Neuronal stem cell (in vitro differentiated cells): ENCODE measurements at regions not wholly inside any gene's neighbourhood (a gene's known extent, or its start where the extent isn't known, plus 50 kb on each side); places are given as distances from the start of the nearest gene placed in this dataset.

ENCODE experiments used
- DNase-seq: peaks from one replicate; pipeline ENCODE4 v3.0.0-alpha.2; 2013; ENCODE audit warnings: low spot score
- H2AFZ ChIP-seq: one replicate; pipeline ENCODE4 v1.6.1; 2013; ENCODE audit warnings: mild to moderate bottlenecking, low read length, inconsistent platforms
- H2AK5ac ChIP-seq: 2 replicates; pipeline ENCODE4 v1.6.1; 2013; ENCODE audit warnings: low read depth, mild to moderate bottlenecking, inconsistent platforms, low read length, moderate library complexity, mixed read lengths
- H2BK120ac ChIP-seq: 2 replicates; pipeline ENCODE4 v1.6.1; 2013; ENCODE audit warnings: low read depth, mild to moderate bottlenecking, inconsistent platforms, low read length, moderate library complexity, mixed read lengths
- H2BK12ac ChIP-seq: one replicate; pipeline ENCODE4 v1.6.1; 2013; ENCODE audit warnings: low read length, inconsistent platforms
- H2BK15ac ChIP-seq: 2 replicates; pipeline ENCODE4 v1.6.1; 2013; ENCODE audit warnings: mild to moderate bottlenecking, low read length, inconsistent platforms, mixed read lengths
- H2BK5ac ChIP-seq: one replicate; pipeline ENCODE4 v1.6.1; 2013; ENCODE audit warnings: inconsistent platforms, mild to moderate bottlenecking, low read length, moderate library complexity
- H3K14ac ChIP-seq: one replicate; pipeline ENCODE4 v1.6.1; 2013; ENCODE audit warnings: low read length, inconsistent platforms
- H3K18ac ChIP-seq: 2 replicates; pipeline ENCODE4 v1.6.1; 2013; ENCODE audit warnings: low read length, inconsistent platforms
- H3K23ac ChIP-seq: 2 replicates; pipeline ENCODE4 v1.6.1; 2013; ENCODE audit warnings: low read depth, mild to moderate bottlenecking, mixed read lengths, low read length, inconsistent platforms; ENCODE audit not compliant: poor library complexity
- H3K27ac ChIP-seq: replicated peaks from 3 replicates; pipeline ENCODE4 v1.5.1; 2013; ENCODE audit warnings: low read length, inconsistent platforms
- H3K27me3 ChIP-seq, 3 experiments: 2 replicates each; pipeline ENCODE4 v1.6.1; 2013; ENCODE audit warnings: low read length in 3 of 3, mild to moderate bottlenecking in 2 of 3, inconsistent platforms in 1 of 3, low read depth in 1 of 3, mixed read lengths in 1 of 3, moderate library complexity in 1 of 3; ENCODE audit not compliant: control insufficient read depth in 3 of 3, insufficient read depth in 3 of 3
- H3K36me3 ChIP-seq, 2 donors: replicated peaks in 1 of 2; 2 replicates each; pipeline ENCODE4 v1.6.1; 2013; ENCODE audit warnings: low read length in 2 of 2; ENCODE audit not compliant: control insufficient read depth in 2 of 2, insufficient read depth in 2 of 2
- H3K4ac ChIP-seq: 2 replicates; pipeline ENCODE4 v1.6.1; 2013; ENCODE audit warnings: inconsistent platforms, mild to moderate bottlenecking, low read length, moderate library complexity
- H3K4me1 ChIP-seq, 2 donors: 1 replicate in 1 of 2; 2 replicates in 1 of 2; pipeline ENCODE4 v1.6.1; 2013; ENCODE audit warnings: low read length in 2 of 2, low read depth in 1 of 2; ENCODE audit not compliant: control insufficient read depth in 2 of 2, insufficient read depth in 1 of 2
- H3K4me2 ChIP-seq: one replicate; pipeline ENCODE4 v1.6.1; 2013; ENCODE audit warnings: mild to moderate bottlenecking, low read length, inconsistent platforms; ENCODE audit not compliant: insufficient read depth, poor library complexity, severe bottlenecking
- H3K4me3 ChIP-seq, 2 donors: 2 replicates each; pipeline ENCODE4 v1.5.1; 2013; ENCODE audit warnings: low read length in 2 of 2, mild to moderate bottlenecking in 2 of 2, inconsistent platforms in 1 of 2, moderate library complexity in 1 of 2
- H3K79me1 ChIP-seq: one replicate; pipeline ENCODE4 v1.6.1; 2013; ENCODE audit warnings: low read depth, mild to moderate bottlenecking, inconsistent platforms, low read length, moderate library complexity
- H3K9ac ChIP-seq: one replicate; pipeline ENCODE4 v1.6.1; 2013; ENCODE audit warnings: mild to moderate bottlenecking, low read depth, low read length, inconsistent platforms; ENCODE audit not compliant: poor library complexity
- H3K9me3 ChIP-seq, 2 donors: replicated peaks in 1 of 2; 2 replicates each; pipeline versions ENCODE3 to v1.6.1; 2013; ENCODE audit warnings: low read length in 2 of 2, mild to moderate bottlenecking in 2 of 2, inconsistent platforms in 1 of 2, low read depth in 1 of 2, mixed read lengths in 1 of 2, moderate library complexity in 1 of 2; ENCODE audit not compliant: control insufficient read depth in 2 of 2, insufficient read depth in 1 of 2
- H4K8ac ChIP-seq: one replicate; pipeline ENCODE4 v1.6.1; 2013; ENCODE audit warnings: low read depth, mild to moderate bottlenecking, inconsistent platforms, low read length, moderate library complexity
- H4K91ac ChIP-seq: one replicate; pipeline ENCODE4 v1.6.1; 2013; ENCODE audit warnings: low read length, low read depth, mild to moderate bottlenecking, inconsistent platforms; ENCODE audit not compliant: poor library complexity
- WGBS, 2 donors: extraction: QIAGEN DNeasy Blood & Tissue Kit; methylation state at CpG; one replicate each; pipeline ENCODE4 v1.1.7; 2013; ENCODE audit warnings: missing lambda C conversion rate in 2 of 2, mixed read lengths in 1 of 2; ENCODE audit not compliant: insufficient read length in 2 of 2, insufficient replicate concordance in 1 of 2; ENCODE audit errors: extremely low coverage in 2 of 2; 5-methylcytosine and 5-hydroxymethylcytosine counted together

DNA sequence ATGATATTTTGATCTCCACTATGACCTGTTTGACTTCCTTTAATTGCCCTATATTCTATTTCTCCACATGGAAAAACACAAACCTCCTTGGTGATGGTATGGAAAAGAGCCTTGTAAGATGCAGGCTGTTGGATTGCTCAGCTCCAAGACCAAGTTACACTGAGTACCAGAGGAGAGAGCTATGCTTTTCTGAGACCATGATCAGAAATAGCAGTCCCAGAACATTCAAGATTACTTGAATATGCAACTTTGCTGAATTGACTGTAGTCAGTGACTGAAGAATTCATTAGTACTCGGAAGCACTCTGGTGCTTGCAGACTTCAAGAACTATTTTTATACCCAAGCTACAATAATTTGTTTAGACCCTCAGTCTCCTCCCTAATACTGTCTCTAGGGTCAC lies 310.6 kb upstream of the FSIP2 start:
- H3K4me1 ChIP-seq = peaks cover 0 to 2% of the 10 kb centered on the region in 2 donors
- no peak overlapping the region for H2AFZ ChIP-seq
- H3K14ac ChIP-seq = no peak overlapping the region
- no peak overlapping the region for H2AK5ac ChIP-seq
- H2BK12ac ChIP-seq = no peak overlapping the region
- H4K91ac ChIP-seq = no peak overlapping the region
- H3K36me3 ChIP-seq = peaks cover 0 to 3% of the 10 kb centered on the region in 2 donors
- H3K23ac ChIP-seq = no peak overlapping the region
- no peaks in the 10 kb centered on the region for H3K27me3 ChIP-seq
- no peaks in the 10 kb centered on the region for H3K9me3 ChIP-seq
- no peak overlapping the region for H3K18ac ChIP-seq
- WGBS, 2 donors = no CpG with 5 or more reads among the region's 1 CpG
- H3K4me3 ChIP-seq = no peak overlapping the region
- no peak overlapping the region for H3K4me2 ChIP-seq
- no peak overlapping the region for H2BK15ac ChIP-seq
- DNase-seq = no peak
- no peak overlapping the region for H2BK120ac ChIP-seq
- H3K27ac ChIP-seq = no peak overlapping the region
- no peak overlapping the region for H3K9ac ChIP-seq
- no peak overlapping the region for H2BK5ac ChIP-seq
- H3K79me1 ChIP-seq = no peaks in the 10 kb centered on the region
- no peak overlapping the region for H3K4ac ChIP-seq
- H4K8ac ChIP-seq = no peak overlapping the region

- no peak overlapping the region for H3K9ac ChIP-seq
- no peaks in the 10 kb centered on the region for H3K4me1 ChIP-seq
- H3K79me1 ChIP-seq = no peaks in the 10 kb centered on the region
- no peak overlapping the region for H3K4me3 ChIP-seq
- no peaks in the 10 kb centered on the region for H3K27me3 ChIP-seq
- H2BK120ac ChIP-seq = no peak overlapping the region
- no peak overlapping the region for H4K8ac ChIP-seq
- H2BK15ac ChIP-seq = no peak overlapping the region
- H3K36me3 ChIP-seq = no peaks in the 10 kb centered on the region
- H3K4me2 ChIP-seq = no peak overlapping the region
- no peaks in the 10 kb centered on the region for H3K9me3 ChIP-seq
- H2BK5ac ChIP-seq = no peak overlapping the region
- H2AK5ac ChIP-seq = no peak overlapping the region
- H3K4ac ChIP-seq = no peak overlapping the region
- no peak overlapping the region for H4K91ac ChIP-seq
- H2AFZ ChIP-seq = no peak overlapping the region
- H3K27ac ChIP-seq = no peak overlapping the region
- no peak overlapping the region for H3K18ac ChIP-seq
- no peak overlapping the region for H3K23ac ChIP-seq
- no peak overlapping the region for H3K14ac ChIP-seq
- H2BK12ac ChIP-seq = no peak overlapping the region
- no peak for DNase-seq
These were observed 304.8 kb upstream of the FSIP2 start for GRCh38 chr2:185433824-185434223.

- Histone ChIP-seq H3K4me3 (no peak overlapping the region), H3K18ac (no peak overlapping the region), H2AFZ (no peak overlapping the region), H3K36me3 (no peaks in the 10 kb centered on the region), H3K27ac (no peak overlapping the region), H3K9me3 (no peaks in the 10 kb centered on the region), H3K23ac (no peak overlapping the region), H2BK12ac (no peak overlapping the region), H3K9ac (no peak overlapping the region), H4K8ac (no peak overlapping the region), H3K27me3 (no peaks in the 10 kb centered on the region), H3K79me1 (no peaks in the 10 kb centered on the region), H3K4me2 (no peak overlapping the region), H4K91ac (no peak overlapping the region), H2BK15ac (no peak overlapping the region), H2AK5ac (no peak overlapping the region), H2BK5ac (no peak overlapping the region), H3K4ac (no peak overlapping the region), H3K4me1 (no peaks in the 10 kb centered on the region), H2BK120ac (no peak overlapping the region), H3K14ac (no peak overlapping the region)
- DNase-seq = no peak
These were observed 301.7 kb upstream of the FSIP2 start for GRCh38 chr2:185436787-185437372.

DNA sequence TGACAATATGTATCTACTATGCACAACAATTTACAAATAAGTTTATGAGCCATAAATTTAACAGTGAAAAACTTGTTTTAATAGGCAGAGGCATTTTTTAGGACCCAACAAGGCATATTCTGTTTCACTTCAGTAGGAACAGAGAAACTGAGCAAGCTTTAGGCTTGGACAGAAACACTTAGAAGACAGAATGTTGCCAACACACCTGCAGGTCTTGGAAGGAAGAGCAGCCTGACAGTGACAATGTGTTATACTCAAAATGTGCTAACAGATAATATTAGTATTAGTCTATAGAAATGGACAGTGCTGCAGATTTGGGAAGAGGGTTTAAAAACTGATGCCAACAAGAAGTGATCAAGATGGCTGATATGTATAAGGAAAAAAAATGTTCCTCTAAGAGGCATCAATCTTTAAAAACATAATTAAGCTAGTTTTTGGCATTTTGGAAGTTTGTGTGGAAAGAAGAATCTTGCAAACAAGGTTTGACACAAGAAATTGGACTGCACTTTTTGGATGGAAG lies 297.1 kb upstream of the FSIP2 start:
- H3K4ac ChIP-seq = no peak overlapping the region
- no peaks in the 10 kb centered on the region for H3K4me1 ChIP-seq
- H3K79me1 ChIP-seq = no peaks in the 10 kb centered on the region
- no peaks in the 10 kb centered on the region for H3K9me3 ChIP-seq
- H3K18ac ChIP-seq = no peak overlapping the region
- no peak overlapping the region for H2BK15ac ChIP-seq
- no peaks in the 10 kb centered on the region for H3K27me3 ChIP-seq
- no peak overlapping the region for H3K27ac ChIP-seq
- H4K91ac ChIP-seq = no peak overlapping the region
- H2BK5ac ChIP-seq = no peak overlapping the region
- H3K9ac ChIP-seq = no peak overlapping the region
- H3K23ac ChIP-seq = no peak overlapping the region
- H2BK12ac ChIP-seq = no peak overlapping the region
- DNase-seq = no peak
- no peaks in the 10 kb centered on the region for H3K36me3 ChIP-seq
- H4K8ac ChIP-seq = no peak overlapping the region
- H3K14ac ChIP-seq = no peak overlapping the region
- H2AFZ ChIP-seq = no peak overlapping the region
- H3K4me3 ChIP-seq = no peak overlapping the region
- no peak overlapping the region for H3K4me2 ChIP-seq
- H2AK5ac ChIP-seq = no peak overlapping the region
- no peak overlapping the region for H2BK120ac ChIP-seq
